CD4-positive, alpha-beta T cell (primary cell): ENCODE measurements at regions not wholly inside any gene's neighbourhood (a gene's known extent, or its start where the extent isn't known, plus 50 kb on each side); places are given as distances from the start of the nearest gene placed in this dataset.

Experiments used
- ATAC-seq: fragments of 200-7000 bp; cut with Tn5 transposase; one replicate; pipeline ENCODE4 v1.10.0; 2022; ENCODE audit warnings: mild to moderate bottlenecking; ENCODE audit not compliant: poor library complexity
- CTCF ChIA-PET: fragments of 350-600 bp; sonication (Branson Sonifier 250); formaldehyde crosslinking; loops from one replicate; lab custom pipeline; 2021; ENCODE audit warnings: antibody characterized with exemption, inconsistent platforms; lab: Charles Lee
- POLR2A ChIA-PET: fragments of 350-600 bp; sonication (Branson Sonifier 250); formaldehyde crosslinking; loops from one replicate; lab custom pipeline; 2021; ENCODE audit warnings: antibody characterized with exemption, inconsistent platforms; lab: Charles Lee
- DNase-seq, 14 experiments: peaks; one replicate each; pipeline ENCODE4 v3.0.0-alpha.2; 2013 to 2020; ENCODE audit warnings: mixed read lengths in 2 of 14
- H3K27ac ChIP-seq, 2 donors: one replicate each; pipeline versions ENCODE4 v1.5.1 to v1.7.0; 2013; ENCODE audit warnings: low read length in 2 of 2, low read depth in 1 of 2, mild to moderate bottlenecking in 1 of 2
- H3K27me3 ChIP-seq, 2 experiments: 1 replicate in 1 of 2; 2 replicates in 1 of 2; pipeline versions ENCODE4 v1.6.1 to v1.7.0; 2013; ENCODE audit warnings: low read length in 2 of 2, control low read depth in 1 of 2, mild to moderate bottlenecking in 1 of 2, moderate library complexity in 1 of 2; ENCODE audit not compliant: insufficient read depth in 2 of 2, control insufficient read depth in 1 of 2
- H3K36me3 ChIP-seq: one replicate; pipeline ENCODE4 v1.6.1; 2013; ENCODE audit warnings: low read length, control low read depth; ENCODE audit not compliant: insufficient read depth
- H3K4me1 ChIP-seq: one replicate; pipeline ENCODE4 v1.6.1; 2013; ENCODE audit warnings: low read length, control low read depth; ENCODE audit not compliant: insufficient read depth
- H3K4me3 ChIP-seq: one replicate; pipeline ENCODE4 v1.5.1; 2013; ENCODE audit warnings: mild to moderate bottlenecking, low read length, moderate library complexity
- H3K9me3 ChIP-seq, 2 experiments: 1 replicate in 1 of 2; 2 replicates in 1 of 2; pipeline versions ENCODE4 v1.6.1 to v1.7.0; 2013; ENCODE audit warnings: low read length in 2 of 2, mild to moderate bottlenecking in 2 of 2, control low read depth in 1 of 2, moderate library complexity in 1 of 2; ENCODE audit not compliant: control insufficient read depth in 1 of 2, insufficient read depth in 1 of 2
- H3K27ac Mint-ChIP-seq: one replicate; pipeline ENCODE4 v1.8.0; 2020; ENCODE audit warnings: mixed read lengths
- H3K27me3 Mint-ChIP-seq: one replicate; pipeline ENCODE4 v1.8.0; 2021; ENCODE audit warnings: mixed read lengths
- H3K36me3 Mint-ChIP-seq: one replicate; pipeline ENCODE4 v1.8.0; 2021; ENCODE audit warnings: low read depth, mixed read lengths
- H3K4me1 Mint-ChIP-seq: one replicate; pipeline ENCODE4 v1.8.0; 2021; ENCODE audit warnings: low read depth, mixed read lengths
- H3K4me3 Mint-ChIP-seq: one replicate; pipeline ENCODE4 v1.8.0; 2020; ENCODE audit warnings: mild to moderate bottlenecking, mixed read lengths
- H3K9me3 Mint-ChIP-seq: one replicate; pipeline ENCODE4 v1.8.0; 2020; ENCODE audit warnings: mixed read lengths
- intact Hi-C, 2 experiments: fragments of 100-400 bp; cut with DNase I in 1 of 2; cut with micrococcal nuclease in 1 of 2; formaldehyde crosslinking; loops; one replicate each; pipeline versions ENCODE4 v1.15.1 to v1.9.0; 2023 to 2025; cut with DNase I, micrococcal nuclease
- TF ChIP-seq, protein P1 (sequence below): fragments of 200-600 bp; IDR thresholded peaks from one replicate; pipeline ENCODE4 v1.8.0; 2022; ENCODE audit warnings: antibody characterized with exemption, mild to moderate bottlenecking

GRCh38 chr1:221630236-221630635 lies 111.7 kb downstream of the DUSP10 start:
- Histone ChIP-seq H3K27ac (no peak overlapping the region), H3K27me3 (no peaks in the 10 kb centered on the region), H3K36me3 (no peaks in the 10 kb centered on the region), H3K4me1 (no peaks in the 10 kb centered on the region), H3K4me3 (no peak overlapping the region), H3K9me3 (no peaks in the 10 kb centered on the region)
- Mint-ChIP-seq H3K27ac (no peak overlapping the region), H3K9me3 (no peaks in the 10 kb centered on the region), H3K36me3 (no peaks in the 10 kb centered on the region), H3K4me3 (no peak overlapping the region), H3K27me3 (no peaks in the 10 kb centered on the region), H3K4me1 (no peaks in the 10 kb centered on the region)
- ChIA-PET CTCF (no interaction called here), POLR2A (no interaction called here)
- ATAC-seq = no peak
- TF ChIP-seq, protein P1, sequence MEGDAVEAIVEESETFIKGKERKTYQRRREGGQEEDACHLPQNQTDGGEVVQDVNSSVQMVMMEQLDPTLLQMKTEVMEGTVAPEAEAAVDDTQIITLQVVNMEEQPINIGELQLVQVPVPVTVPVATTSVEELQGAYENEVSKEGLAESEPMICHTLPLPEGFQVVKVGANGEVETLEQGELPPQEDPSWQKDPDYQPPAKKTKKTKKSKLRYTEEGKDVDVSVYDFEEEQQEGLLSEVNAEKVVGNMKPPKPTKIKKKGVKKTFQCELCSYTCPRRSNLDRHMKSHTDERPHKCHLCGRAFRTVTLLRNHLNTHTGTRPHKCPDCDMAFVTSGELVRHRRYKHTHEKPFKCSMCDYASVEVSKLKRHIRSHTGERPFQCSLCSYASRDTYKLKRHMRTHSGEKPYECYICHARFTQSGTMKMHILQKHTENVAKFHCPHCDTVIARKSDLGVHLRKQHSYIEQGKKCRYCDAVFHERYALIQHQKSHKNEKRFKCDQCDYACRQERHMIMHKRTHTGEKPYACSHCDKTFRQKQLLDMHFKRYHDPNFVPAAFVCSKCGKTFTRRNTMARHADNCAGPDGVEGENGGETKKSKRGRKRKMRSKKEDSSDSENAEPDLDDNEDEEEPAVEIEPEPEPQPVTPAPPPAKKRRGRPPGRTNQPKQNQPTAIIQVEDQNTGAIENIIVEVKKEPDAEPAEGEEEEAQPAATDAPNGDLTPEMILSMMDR = no peak
- no peak for DNase-seq
- intact Hi-C loops = loop anchor here in 1 of 2 experiments (5.0 kb wide), 1 partner anchor 112 kb away; the partner anchor contains the start of gene DUSP10

- ATAC-seq (no peak), DNase-seq (no peak)
- Mint-ChIP-seq H3K4me1 (no peaks in the 10 kb centered on the region), H3K9me3 (no peaks in the 10 kb centered on the region), H3K27ac (no peak overlapping the region), H3K27me3 (no peaks in the 10 kb centered on the region), H3K36me3 (no peaks in the 10 kb centered on the region), H3K4me3 (no peak overlapping the region)
- Histone ChIP-seq H3K27ac (no peak overlapping the region), H3K4me1 (no peaks in the 10 kb centered on the region), H3K4me3 (no peak overlapping the region), H3K36me3 (no peaks in the 10 kb centered on the region), H3K27me3 (no peaks in the 10 kb centered on the region), H3K9me3 (no peaks in the 10 kb centered on the region)
- TF ChIP-seq, protein P1 = no peak
- intact Hi-C loops = loop anchor here in 1 of 2 experiments (5.0 kb wide), 1 partner anchor 111 kb away; the partner anchor contains the start of gene DUSP10
- ChIA-PET CTCF (interaction anchor here (0.7 to 1.2 kb wide), 2 partner anchors 9 to 112 kb away, joined by 3 read pairs; no protein-coding TSS in a partner anchor), POLR2A (interaction anchor here (1.3 kb wide), 1 partner anchor 111 kb away, joined by 8 read pairs; the partner anchor contains the start of gene DUSP10)
These were observed 110.3 kb downstream of the DUSP10 start for GRCh38 chr1:221631556-221631955.

DNA sequence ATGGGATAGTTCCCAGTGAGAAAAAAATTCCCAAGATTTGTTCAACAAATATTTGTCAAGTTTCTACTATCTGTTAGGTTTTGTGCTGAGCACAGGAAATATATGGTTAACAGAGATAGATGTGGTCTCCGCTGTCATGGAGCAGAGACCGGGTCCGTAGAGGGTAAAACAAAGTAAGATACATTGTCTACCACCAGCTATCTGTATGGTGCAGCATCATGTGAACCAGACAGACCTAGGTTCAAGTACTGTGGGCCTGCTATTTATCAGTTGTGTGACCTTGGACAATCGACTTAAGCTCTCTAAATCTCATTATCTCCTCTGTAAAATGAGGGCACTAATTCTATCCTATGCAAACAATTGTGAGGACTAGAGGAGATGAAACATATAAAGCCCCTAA lies 109.8 kb downstream of the DUSP10 start:
- POLR2A ChIA-PET = interaction anchor here (1.3 kb wide), 1 partner anchor 110 kb away, joined by 8 read pairs; the partner anchor contains the start of gene DUSP10
- no peaks in the 10 kb centered on the region for H3K36me3 ChIP-seq
- CTCF ChIA-PET = interaction anchor here (0.7 to 1.2 kb wide), 2 partner anchors 9 to 111 kb away, joined by 3 read pairs; no protein-coding TSS in a partner anchor
- no peak overlapping the region for H3K4me3 ChIP-seq
- Mint-ChIP-seq H3K36me3 (no peaks in the 10 kb centered on the region), H3K4me1 (no peaks in the 10 kb centered on the region), H3K27ac (no peak overlapping the region), H3K27me3 (no peaks in the 10 kb centered on the region), H3K4me3 (no peak overlapping the region), H3K9me3 (no peaks in the 10 kb centered on the region)
- H3K4me1 ChIP-seq = no peaks in the 10 kb centered on the region
- TF ChIP-seq, protein P1 = no peak
- intact Hi-C loops = loop anchor here in 1 of 2 experiments (5.0 kb wide), 1 partner anchor 110 kb away; the partner anchor contains the start of gene DUSP10
- no peaks in the 10 kb centered on the region for H3K9me3 ChIP-seq
- H3K27ac ChIP-seq = no peak overlapping the region
- DNase-seq = no peak
- no peak for ATAC-seq
- no peaks in the 10 kb centered on the region for H3K27me3 ChIP-seq
